ENCODE measurements at regions not wholly inside any gene's neighbourhood (a gene's known extent, or its start where the extent isn't known, plus 50 kb on each side); places are given as distances from the start of the nearest gene placed in this dataset.
A peak's percentile ranks its signal among the peaks of the same experiment; 100 is the strongest.

GRCh38 chr20:53825282-53825681 is 231.6 kb upstream of the ZNF217 start:
- no peak overlapping the region for H3K18ac ChIP-seq (ENCODE audit: low read depth, low read length)
- DNase-seq (no peak), ATAC-seq (ENCODE audit: low read depth) (no peak)
- no peak overlapping the region for H3K27ac ChIP-seq (ENCODE audit: insufficient read depth, low read length)
- ChIA-PET CTCF (no interaction called here), POLR2A (ENCODE audit: unreplicated experiment) (interaction anchor here (1.0 kb wide), 1 partner anchor 87 kb away, joined by 3 read pairs; no protein-coding TSS in a partner anchor)
- H2AK5ac ChIP-seq (ENCODE audit: low read depth, low read length) = no peak overlapping the region
- in situ Hi-C loops (cut with MboI; ENCODE audit: low sequenced_read_pairs) (no loop called here), intact Hi-C loops (cut with micrococcal nuclease) (loop anchor here (5.0 kb wide), 1 partner anchor 42 kb away; no protein-coding TSS in a partner anchor), dilution Hi-C loops (cut with HindIII; ENCODE audit: low sequenced_read_pairs, unreplicated experiment) (no loop called here)
- H3K4ac ChIP-seq (ENCODE audit: low read depth, low read length) = no peak overlapping the region
- no peaks in the 10 kb centered on the region for H4K20me1 ChIP-seq (ENCODE audit: insufficient read depth, low read length)
- no peak overlapping the region for H2BK5ac ChIP-seq (ENCODE audit: low read depth, low read length, poor library complexity, severe bottlenecking)
- H2BK15ac ChIP-seq (ENCODE audit: low read depth, low read length) = peak overlapping the region; percentile 48; the same call in 1 of the 3 replicates
- H3K56ac ChIP-seq (ENCODE audit: extremely low read depth, insufficient read depth, low read length) = no peak overlapping the region
- no peak overlapping the region for H4K91ac ChIP-seq (ENCODE audit: insufficient read depth, low read depth, low read length)
- BruUV-seq (replicated peaks) = no TSS peak
- H2AK9ac ChIP-seq (replicated peaks; ENCODE audit: low read depth, low read length, poor library complexity) = no peak overlapping the region
- no peaks in the 10 kb centered on the region for H3K27me3 ChIP-seq (ENCODE audit: control insufficient read depth, insufficient read depth, low read length)
- H4K5ac ChIP-seq (ENCODE audit: low read depth, low read length) = no peak overlapping the region
- H3K79me1 ChIP-seq (ENCODE audit: low read depth in 1 of 2, low read length in 2 of 2) = peaks cover 0 to 13% of the 10 kb centered on the region in 2 experiments; a peak in 2 of 4 replicates
- H3K36me3 ChIP-seq (ENCODE audit: control insufficient read depth, insufficient read depth, low read length) = no peaks in the 10 kb centered on the region
- no peak overlapping the region for H3K4me2 ChIP-seq (ENCODE audit: low read depth, low read length)
- peak overlapping the region; percentile 46; the same call in 1 of the 2 replicates for H2BK20ac ChIP-seq (ENCODE audit: low read depth, low read length)
- no peak for TF ChIP-seq SMC3 (IDR thresholded peaks at IDR 0.05; ENCODE audit: low read depth, low read length)
- TF ChIP-seq RCOR1 (IDR thresholded peaks at IDR 0.05; ENCODE audit: insufficient replicate concordance, low read length) = no peak
- TF ChIP-seq ELK1 (IDR thresholded peaks at IDR 0.05; ENCODE audit: borderline replicate concordance, low read depth, low read length) = no peak
- no peak for TF ChIP-seq BHLHE40 (IDR thresholded peaks at IDR 0.05; ENCODE audit: low read depth, low read length)
- TF ChIP-seq CHD1 (IDR thresholded peaks at IDR 0.05; ENCODE audit: low read depth, low read length) = no peak
- no peak for TF ChIP-seq CTCF (conservative IDR thresholded peaks at IDR 0.05; ENCODE audit: low read depth, low read length)
- no peak for TF ChIP-seq RFX5 (IDR thresholded peaks at IDR 0.05; ENCODE audit: low read depth, low read length)
- TF ChIP-seq POLR2A (IDR thresholded peaks at IDR 0.05; ENCODE audit: low read depth, low read length) = no peak
- TF ChIP-seq MXI1 (IDR thresholded peaks at IDR 0.05; ENCODE audit: borderline replicate concordance, low read depth, low read length) = no peak
- TF ChIP-seq MAFK (IDR thresholded peaks at IDR 0.05; ENCODE audit: low read depth, low read length) = no peak
- TF ChIP-seq FOS (IDR thresholded peaks at IDR 0.05; ENCODE audit: low read depth, low read length) = no peak
- no peak for TF ChIP-seq NFE2L2 (IDR thresholded peaks at IDR 0.05; ENCODE audit: low read depth, low read length)
- no peak for TF ChIP-seq USF2 (IDR thresholded peaks at IDR 0.05; ENCODE audit: low read depth, low read length)
- no peak for TF ChIP-seq RAD21 (IDR thresholded peaks at IDR 0.05; ENCODE audit: low read length)
- TF ChIP-seq MAZ (IDR thresholded peaks at IDR 0.05; ENCODE audit: borderline replicate concordance, low read depth, low read length) = no peak
- no peak for TF ChIP-seq CEBPB (IDR thresholded peaks at IDR 0.05; ENCODE audit: low read depth, low read length)
- H3K9me1 ChIP-seq (ENCODE audit: insufficient read depth, low read length) = 0 out of 2 replicates have a peak, but pooled peaks cover 8% of the 10 kb centered on the region
- no CpG with 5 or more reads among the region's 4 CpGs for WGBS, 2 experiments (ENCODE audit: extremely low coverage in 2 of 2, insufficient read length in 1 of 2)
- H3K14ac ChIP-seq (replicated peaks; ENCODE audit: low read depth, low read length) = 0 out of 2 replicates have a peak overlapping the region, but pooled peaks have one; percentile 4
- no peak overlapping the region for H3K23ac ChIP-seq (ENCODE audit: low read depth, low read length)
- H2AFZ ChIP-seq (replicated peaks; ENCODE audit: low read length, poor library complexity) = no peak overlapping the region
- peak overlapping the region; percentile 20; the same call in 1 of the 2 replicates for H2BK120ac ChIP-seq (ENCODE audit: low read depth, low read length)
- no peak overlapping the region for H3K9ac ChIP-seq (ENCODE audit: low read depth, low read length)
- H3K4me3 ChIP-seq (ENCODE audit: insufficient read depth, low read depth, low read length) = no peak overlapping the region
- peak overlapping the region in 1 of 2 experiments; percentile 51; a peak in 1 of 4 replicates for H4K8ac ChIP-seq (ENCODE audit: low read depth in 2 of 2, low read length in 2 of 2)
- no peaks in the 10 kb centered on the region for H3K9me3 ChIP-seq (ENCODE audit: control insufficient read depth, insufficient read depth, low read length)
- H3K4me1 ChIP-seq (ENCODE audit: control insufficient read depth, insufficient read depth, low read length) = peaks cover 6% of the 10 kb centered on the region

All from IMR-90 (cell line).